NK-92 treated with Interleukin-12 subunit alpha and Interleukin-12 subunit beta, amount 100 ng/mL, for 24 hours (cell line): ENCODE measurements at regions not wholly inside any gene's neighbourhood (a gene's known extent, or its start where the extent isn't known, plus 50 kb on each side); places are given as distances from the start of the nearest gene placed in this dataset.
"Not testable (repeated sequence)": the region's sequence is repeated elsewhere in the genome, so short reads cannot be mapped to it uniquely, and the experiment has no call there.

Experiments used
- DNase-seq: peaks from one replicate; lab custom pipeline; 2025; lab: John Stamatoyannopoulos, UW

GRCh38 chr13:59236944-59237343, 926.8 kb downstream of the DIAPH3 start:
- DNase-seq: no peak

- DNase-seq: no peak
These were observed 916.6 kb downstream of the DIAPH3 start for GRCh38 chr13:59247171-59247570.

GRCh38 chr13:59250336-59251189, 913.2 kb downstream of the DIAPH3 start:
- DNase-seq: no peak

- no peak for DNase-seq
These were observed 904.3 kb downstream of the DIAPH3 start for GRCh38 chr13:59259165-59260000.

- DNase-seq: no peak
These were observed 901.7 kb downstream of the DIAPH3 start for GRCh38 chr13:59261928-59262488.

- no peak for DNase-seq
These were observed 900.2 kb downstream of the DIAPH3 start for GRCh38 chr13:59263531-59263930.

GRCh38 chr13:59266478-59267063, 897.2 kb downstream of the DIAPH3 start:
- no peak for DNase-seq

GRCh38 chr13:59269476-59269875, 894.3 kb downstream of the DIAPH3 start:
- no peak for DNase-seq

GRCh38 chr13:59270327-59270726, 893.4 kb downstream of the DIAPH3 start:
- no peak for DNase-seq

GRCh38 chr13:59274958-59275727, 888.6 kb downstream of the DIAPH3 start:
- no peak for DNase-seq

- no peak for DNase-seq
These were observed 887.3 kb downstream of the DIAPH3 start for GRCh38 chr13:59276436-59276835.

GRCh38 chr13:59277106-59277505, 886.6 kb downstream of the DIAPH3 start:
- no peak for DNase-seq

- no peak for DNase-seq
These were observed 884.7 kb downstream of the DIAPH3 start for GRCh38 chr13:59279028-59279427.

GRCh38 chr13:59279576-59279975, 884.2 kb downstream of the DIAPH3 start:
- DNase-seq: no peak

- DNase-seq: no peak
These were observed 883.4 kb downstream of the DIAPH3 start for GRCh38 chr13:59280297-59280696.

- DNase-seq: no peak
These were observed 882.3 kb downstream of the DIAPH3 start for GRCh38 chr13:59281453-59281852.

- DNase-seq: not testable (repeated sequence)
These were observed 871.5 kb downstream of the DIAPH3 start for GRCh38 chr13:59292240-59292639.

GRCh38 chr13:59299584-59299983, 864.1 kb downstream of the DIAPH3 start:
- DNase-seq: no peak

GRCh38 chr13:59300355-59301173, 863.2 kb downstream of the DIAPH3 start:
- no peak for DNase-seq

GRCh38 chr13:59301174-59301567, 862.6 kb downstream of the DIAPH3 start:
- no peak for DNase-seq

- DNase-seq: no peak
These were observed 860.3 kb downstream of the DIAPH3 start for GRCh38 chr13:59303433-59303832.
